Glutamatergic neuron (in vitro differentiated cells): ENCODE measurements at regions not wholly inside any gene's neighbourhood (a gene's known extent, or its start where the extent isn't known, plus 50 kb on each side); places are given as distances from the start of the nearest gene placed in this dataset.

Experiments
- DNase-seq: peaks from one replicate; pipeline ENCODE4 v3.0.0; 2022
- H3K27ac Mint-ChIP-seq: one replicate; pipeline ENCODE4 v1.8.0; 2020; ENCODE audit warnings: mild to moderate bottlenecking, mixed read lengths, inconsistent platforms; ENCODE audit not compliant: unreplicated experiment
- H3K27me3 Mint-ChIP-seq: one replicate; pipeline ENCODE4 v1.8.0; 2020; ENCODE audit warnings: mild to moderate bottlenecking, moderate library complexity, mixed read lengths, inconsistent platforms; ENCODE audit not compliant: unreplicated experiment
- H3K36me3 Mint-ChIP-seq: one replicate; pipeline ENCODE4 v1.8.0; 2020; ENCODE audit warnings: mild to moderate bottlenecking, mixed read lengths, inconsistent platforms; ENCODE audit not compliant: unreplicated experiment
- H3K4me1 Mint-ChIP-seq: one replicate; pipeline ENCODE4 v1.8.0; 2020; ENCODE audit warnings: mild to moderate bottlenecking, low read depth, mixed read lengths, inconsistent platforms; ENCODE audit not compliant: unreplicated experiment
- H3K4me3 Mint-ChIP-seq: one replicate; pipeline ENCODE4 v1.8.0; 2020; ENCODE audit warnings: mild to moderate bottlenecking, mixed read lengths, inconsistent platforms; ENCODE audit not compliant: unreplicated experiment
- H3K9me3 Mint-ChIP-seq: one replicate; pipeline ENCODE4 v1.8.0; 2020; ENCODE audit warnings: mild to moderate bottlenecking, moderate library complexity, mixed read lengths, inconsistent platforms; ENCODE audit not compliant: unreplicated experiment
- CTCF ChIP-seq: fragments of 200-600 bp; sonication (generic); IDR thresholded peaks from one replicate; pipeline ENCODE4 v1.5.0; 2021; ENCODE audit not compliant: partially characterized antibody, unreplicated experiment

GRCh38 chr1:8161546-8162105 is 135.5 kb upstream of the ERRFI1 start:
- no peak for TF ChIP-seq CTCF
- no peak for DNase-seq
- Mint-ChIP-seq H3K27me3 (peaks cover 6% of the 10 kb centered on the region), H3K9me3 (peaks cover 4% of the 10 kb centered on the region), H3K4me3 (no peak overlapping the region), H3K4me1 (peaks cover 6% of the 10 kb centered on the region), H3K36me3 (peaks cover 10% of the 10 kb centered on the region), H3K27ac (no peak overlapping the region)

- no peak overlapping the region for H3K27ac Mint-ChIP-seq
Observed at GRCh38 chr1:8159470-8160024, 133.4 kb upstream of the ERRFI1 start.

GRCh38 chr1:8158995-8159394 is 132.9 kb upstream of the ERRFI1 start:
- peaks cover 4% of the 10 kb centered on the region for H3K9me3 Mint-ChIP-seq
- H3K4me1 Mint-ChIP-seq: peaks cover 6% of the 10 kb centered on the region
- peaks cover 5% of the 10 kb centered on the region for H3K27me3 Mint-ChIP-seq
- no peak overlapping the region for H3K4me3 Mint-ChIP-seq
- DNase-seq: no peak
- H3K27ac Mint-ChIP-seq: no peak overlapping the region
- TF ChIP-seq CTCF: no peak
- peaks cover 10% of the 10 kb centered on the region for H3K36me3 Mint-ChIP-seq

More at GRCh38 chr1:8159470-8160024, 133.4 kb upstream of the ERRFI1 start:
- no peak for TF ChIP-seq CTCF
- peaks cover 10% of the 10 kb centered on the region for H3K36me3 Mint-ChIP-seq
- no peak overlapping the region for H3K4me3 Mint-ChIP-seq
- peaks cover 6% of the 10 kb centered on the region for H3K4me1 Mint-ChIP-seq
- DNase-seq: no peak
- H3K9me3 Mint-ChIP-seq: peaks cover 4% of the 10 kb centered on the region
- peaks cover 5% of the 10 kb centered on the region for H3K27me3 Mint-ChIP-seq

- peaks cover 4% of the 10 kb centered on the region for H3K9me3 Mint-ChIP-seq
- no peak overlapping the region for H3K4me3 Mint-ChIP-seq
- no peak for DNase-seq
- H3K27ac Mint-ChIP-seq: no peak overlapping the region
- peaks cover 10% of the 10 kb centered on the region for H3K36me3 Mint-ChIP-seq
- H3K4me1 Mint-ChIP-seq: peaks cover 6% of the 10 kb centered on the region
- H3K27me3 Mint-ChIP-seq: peaks cover 5% of the 10 kb centered on the region
- TF ChIP-seq CTCF: no peak
Observed at GRCh38 chr1:8157765-8158164, 131.7 kb upstream of the ERRFI1 start.

DNA sequence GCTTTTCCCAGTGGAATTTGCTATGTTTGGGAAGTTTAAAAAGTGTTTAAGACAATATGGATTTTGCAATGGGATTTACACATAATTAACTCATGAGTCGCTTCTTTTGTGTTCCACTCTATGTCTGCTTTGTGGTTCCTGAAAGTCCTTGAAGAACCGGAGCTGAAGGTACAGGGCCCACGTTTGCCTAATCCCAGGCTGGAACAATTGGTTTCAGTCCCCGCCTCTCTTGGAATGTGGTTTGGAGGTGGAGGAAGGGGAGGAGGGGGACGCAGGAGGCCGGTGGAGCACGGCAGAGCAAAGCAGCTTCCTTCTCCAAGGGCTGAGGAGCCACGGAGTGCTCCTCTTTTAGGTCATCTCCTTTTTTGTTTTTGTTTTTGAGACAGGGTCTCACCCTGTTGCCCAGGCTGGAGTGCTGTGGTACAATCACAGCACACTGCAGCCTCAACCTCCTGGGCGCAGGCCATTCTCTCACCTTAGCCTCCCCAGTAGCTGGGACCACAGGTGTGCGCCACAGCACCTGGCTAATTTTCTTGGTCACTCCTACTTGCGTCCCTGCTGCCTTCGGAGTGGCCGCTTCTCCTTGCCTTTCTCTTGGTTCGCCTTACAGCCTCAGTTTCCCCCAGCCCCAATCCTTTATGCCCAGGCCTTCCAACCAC is 129.5 kb upstream of the ERRFI1 start:
- Mint-ChIP-seq H3K36me3 (no peaks in the 10 kb centered on the region), H3K4me1 (no peaks in the 10 kb centered on the region), H3K4me3 (no peak overlapping the region), H3K27ac (no peak overlapping the region), H3K9me3 (peaks cover under 1% of the 10 kb centered on the region), H3K27me3 (peaks cover 2% of the 10 kb centered on the region)
- DNase-seq: no peak
- TF ChIP-seq CTCF: no peak
